HG03196 (cell line): ENCODE measurements at regions not wholly inside any gene's neighbourhood (a gene's known extent, or its start where the extent isn't known, plus 50 kb on each side); places are given as distances from the start of the nearest gene placed in this dataset.
"Not testable (repeated sequence)": the region's sequence is repeated elsewhere in the genome, so short reads cannot be mapped to it uniquely, and the experiment has no call there.

ENCODE experiments used
- ATAC-seq: cut with Tn5 transposase; IDR thresholded peaks from one replicate; pipeline ENCODE4 v1.9.1; 2021; ENCODE audit not compliant: unreplicated experiment

GRCh38 chr3:80668100-80668499 is 900.3 kb upstream of the ROBO1 start:
- ATAC-seq = no peak

GRCh38 chr3:80663426-80663825 is 895.6 kb upstream of the ROBO1 start:
- ATAC-seq = no peak

GRCh38 chr3:80655216-80655615 is 887.4 kb upstream of the ROBO1 start:
- ATAC-seq = no peak

GRCh38 chr3:80649170-80649569 is 881.4 kb upstream of the ROBO1 start:
- ATAC-seq = no peak

GRCh38 chr3:80643421-80643820 is 875.6 kb upstream of the ROBO1 start:
- no peak for ATAC-seq

- ATAC-seq = no peak
Measured at GRCh38 chr3:80618295-80619256, 850.8 kb upstream of the ROBO1 start.

GRCh38 chr3:80612366-80612765 is 844.6 kb upstream of the ROBO1 start:
- no peak for ATAC-seq

GRCh38 chr3:80608072-80608471 is 840.3 kb upstream of the ROBO1 start:
- not testable (repeated sequence) for ATAC-seq

- ATAC-seq = no peak
Measured at GRCh38 chr3:80606073-80606472, 838.3 kb upstream of the ROBO1 start.

- no peak for ATAC-seq
Measured at GRCh38 chr3:80601479-80601878, 833.7 kb upstream of the ROBO1 start.

- ATAC-seq = no peak
Measured at GRCh38 chr3:80592792-80593191, 825.0 kb upstream of the ROBO1 start.

GRCh38 chr3:80586338-80586737 is 818.5 kb upstream of the ROBO1 start:
- no peak for ATAC-seq

GRCh38 chr3:80580146-80580545 is 812.3 kb upstream of the ROBO1 start:
- no peak for ATAC-seq

GRCh38 chr3:80564391-80564790 is 796.6 kb upstream of the ROBO1 start:
- ATAC-seq = no peak

- no peak for ATAC-seq
Measured at GRCh38 chr3:80559701-80560100, 791.9 kb upstream of the ROBO1 start.

- no peak for ATAC-seq
Measured at GRCh38 chr3:80556763-80557162, 789.0 kb upstream of the ROBO1 start.

GRCh38 chr3:80554304-80554703 is 786.5 kb upstream of the ROBO1 start:
- ATAC-seq = no peak

GRCh38 chr3:80553211-80553610 is 785.4 kb upstream of the ROBO1 start:
- no peak for ATAC-seq

GRCh38 chr3:80550174-80550573 is 782.4 kb upstream of the ROBO1 start:
- no peak for ATAC-seq

GRCh38 chr3:80549173-80549572 is 781.4 kb upstream of the ROBO1 start:
- no peak for ATAC-seq

- no peak for ATAC-seq
Measured at GRCh38 chr3:80543154-80543553, 775.4 kb upstream of the ROBO1 start.

GRCh38 chr3:80542456-80542855 is 774.7 kb upstream of the ROBO1 start:
- no peak for ATAC-seq

GRCh38 chr3:80537680-80538079 is 769.9 kb upstream of the ROBO1 start:
- no peak for ATAC-seq
